HUDEP-2 (cell line): ENCODE measurements at regions not wholly inside any gene's neighbourhood (a gene's known extent, or its start where the extent isn't known, plus 50 kb on each side); places are given as distances from the start of the nearest gene placed in this dataset.

ENCODE experiments used
- DNase-seq, 76 experiments: peaks; one replicate each; lab custom pipeline; 2025; ENCODE audit not compliant: unreplicated experiment in 76 of 76; lab: John Stamatoyannopoulos, UW

DNA sequence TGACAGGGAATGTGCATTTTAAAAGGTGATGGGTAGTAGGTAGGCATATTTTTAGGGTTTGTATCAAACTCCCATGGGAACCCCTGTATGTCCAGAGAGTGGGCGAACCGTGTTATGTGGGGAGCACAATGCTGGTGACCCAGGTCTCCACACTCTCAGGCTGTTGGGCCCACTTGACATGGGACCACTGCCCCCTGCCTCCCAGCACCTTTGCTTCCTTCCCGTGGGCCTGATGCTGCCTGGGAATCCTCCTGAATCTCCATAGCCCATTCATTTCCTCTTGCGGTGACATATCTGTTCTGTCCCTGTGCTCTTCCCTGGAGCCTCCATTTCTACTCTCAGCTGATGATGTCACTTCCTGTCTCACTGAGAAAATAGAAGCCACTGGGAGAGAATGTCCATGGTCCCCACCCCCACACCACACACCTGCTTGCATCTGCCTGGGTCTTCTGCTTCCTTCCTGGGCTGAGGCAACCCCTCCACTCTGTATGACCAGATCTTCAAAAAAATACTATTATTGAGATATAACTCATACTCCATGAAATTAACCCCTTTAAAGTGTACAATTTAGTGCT lies 55.8 kb upstream of the THY1 start:
- no peak for DNase-seq

DNA sequence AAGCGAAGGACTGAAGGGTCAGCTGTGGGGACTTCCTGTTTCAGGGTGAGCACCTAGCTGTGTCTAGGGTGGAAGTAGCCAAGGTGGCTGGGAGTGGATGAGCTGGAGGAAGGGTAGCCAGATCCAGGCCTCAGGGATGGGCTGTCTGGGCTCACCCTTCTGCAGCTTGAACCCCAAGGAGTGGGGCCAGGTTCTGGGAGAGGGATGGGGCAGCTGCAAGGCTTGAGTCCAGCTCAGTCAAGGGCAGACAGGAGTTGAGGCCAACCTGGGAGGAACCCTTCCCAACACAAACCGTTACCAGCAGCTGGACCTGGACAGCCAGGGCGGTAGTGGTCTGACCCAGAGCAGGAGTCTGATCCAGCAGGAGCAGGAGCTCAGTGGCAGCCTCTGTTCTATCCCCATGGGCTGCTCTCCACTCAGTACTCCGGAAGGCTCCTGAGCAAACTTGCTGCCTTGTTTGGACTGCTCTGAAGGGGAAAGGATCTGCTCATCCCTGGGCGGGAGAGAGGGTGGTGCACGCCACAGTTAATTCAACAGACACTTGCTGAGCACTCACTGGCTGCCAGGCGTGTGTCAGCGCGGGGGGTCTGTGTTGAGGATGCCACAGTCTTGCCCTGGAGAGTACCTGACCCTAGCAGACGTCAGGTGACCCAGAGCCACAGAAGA lies 53.8 kb upstream of the THY1 start:
- DNase-seq, result no peak

DNA sequence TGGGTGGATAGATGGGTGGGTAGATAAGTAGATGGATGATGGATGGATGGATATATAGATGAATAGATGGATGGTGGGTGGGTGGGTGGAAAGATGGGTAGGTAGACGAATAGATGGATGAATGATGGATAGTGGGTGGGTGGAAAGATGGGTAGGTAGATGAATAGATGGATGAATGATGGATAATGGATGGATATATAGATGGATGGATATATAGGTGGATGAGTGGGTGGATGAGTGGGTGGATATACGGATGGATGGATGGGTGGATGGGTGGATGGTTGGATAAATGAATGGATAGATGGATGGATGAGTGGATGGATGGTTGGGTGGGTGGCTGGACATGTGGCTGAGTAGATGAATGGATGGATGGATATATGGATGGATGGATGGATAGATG lies 53.1 kb upstream of the THY1 start:
- no peak for DNase-seq

DNA sequence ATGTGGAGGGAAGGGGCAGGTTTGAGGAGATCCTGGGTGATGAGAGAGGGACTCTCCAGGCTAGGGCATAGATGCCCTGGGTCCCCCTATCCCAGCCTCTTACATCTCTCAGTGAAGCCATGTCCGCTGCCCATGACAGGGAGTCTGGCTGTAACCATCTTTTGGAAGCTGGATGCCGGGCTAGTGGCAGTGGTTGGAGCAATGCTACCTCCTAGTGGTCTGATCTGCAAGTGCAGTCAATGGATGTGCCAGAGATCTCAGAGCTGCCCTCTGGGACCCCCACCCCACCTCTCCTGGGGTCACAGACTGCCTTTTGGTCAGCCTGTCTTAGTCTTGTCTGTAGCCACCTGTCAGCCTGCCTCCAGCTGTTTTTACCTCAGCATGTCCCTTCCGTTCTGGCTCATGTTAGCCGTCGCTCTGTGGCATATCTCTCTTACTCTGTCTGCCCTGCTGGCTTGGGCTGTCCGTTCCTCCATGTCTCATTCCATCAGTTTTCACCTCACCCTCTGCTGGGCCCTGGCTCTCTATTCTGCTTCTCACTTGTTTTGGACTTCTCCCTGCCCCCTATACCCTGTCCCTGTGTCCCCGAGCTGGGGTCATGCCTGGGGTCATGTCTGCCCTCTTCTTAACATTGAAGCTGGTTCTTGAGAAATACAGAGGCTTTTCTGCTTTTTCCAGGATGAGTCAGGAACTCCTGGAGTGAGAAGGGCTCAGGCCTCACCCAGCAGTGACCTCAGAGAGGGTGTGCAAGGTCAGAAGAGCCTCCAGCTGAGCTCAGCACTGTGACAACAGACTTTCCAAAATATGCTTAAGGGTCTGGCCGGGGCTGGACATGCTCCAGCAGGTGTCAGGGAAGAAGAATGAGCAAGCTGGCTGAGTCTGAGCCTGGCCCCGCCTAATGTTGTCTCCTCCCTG lies 52.0 kb upstream of the THY1 start:
- peak in 38 of 76 experiments; percentile 5 to 55 (median 20) for DNase-seq

DNA sequence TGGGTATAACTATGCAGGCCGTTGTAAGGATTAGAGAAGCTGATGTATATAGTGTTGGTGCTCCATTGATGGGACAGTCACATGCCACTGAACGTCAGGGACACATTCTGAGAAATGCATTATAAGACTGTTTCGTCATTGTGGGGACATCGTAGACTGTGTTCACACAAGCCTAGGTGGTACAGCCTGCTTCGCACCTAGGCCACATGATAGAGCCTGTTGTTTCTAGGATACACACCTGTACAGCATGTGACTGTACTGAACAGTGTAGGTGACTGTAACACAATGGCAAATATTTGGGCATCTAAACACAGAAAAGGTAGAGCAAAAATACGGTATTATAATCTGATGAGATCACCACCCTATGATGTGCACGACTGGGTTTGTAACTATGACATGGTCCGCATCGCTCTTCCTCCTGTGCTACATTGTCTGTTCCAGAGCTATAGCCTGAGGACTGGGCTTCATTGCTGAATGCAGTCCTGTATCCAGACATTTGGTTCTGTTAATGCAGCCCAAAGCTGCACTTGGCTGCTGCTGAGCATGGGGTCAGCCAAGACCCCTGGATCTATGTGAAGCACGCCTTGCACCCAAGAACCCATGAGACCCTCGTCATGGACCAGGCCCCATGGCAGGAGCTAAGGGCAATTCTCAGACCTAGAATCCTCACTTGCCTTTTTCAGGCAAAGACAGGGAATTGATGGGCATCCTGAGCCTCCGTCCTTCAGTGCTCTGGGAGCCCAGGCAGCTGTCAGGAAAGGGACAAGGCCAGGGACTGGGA lies 51.1 kb upstream of the THY1 start:
- no peak for DNase-seq

DNA sequence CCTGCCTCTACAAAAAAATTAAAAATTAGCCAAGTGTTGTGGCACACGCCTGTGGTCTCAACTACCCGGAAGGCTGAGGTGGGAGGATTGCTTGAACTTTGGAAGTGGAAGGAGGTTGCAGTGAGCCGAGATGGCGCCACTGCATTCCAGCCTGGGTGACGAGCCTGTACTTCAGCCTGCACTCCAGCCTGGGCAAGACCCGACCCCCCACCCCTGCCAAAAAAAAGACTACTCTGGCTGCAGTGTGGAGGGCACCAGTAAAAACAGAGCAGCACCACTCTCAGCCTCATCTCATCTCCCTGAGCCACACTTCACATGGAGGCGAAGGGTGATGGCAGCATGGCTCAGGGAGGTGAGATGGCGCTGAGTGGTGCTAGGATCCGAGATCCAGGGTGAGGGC lies 50.3 kb upstream of the THY1 start:
- DNase-seq, result no peak

DNA sequence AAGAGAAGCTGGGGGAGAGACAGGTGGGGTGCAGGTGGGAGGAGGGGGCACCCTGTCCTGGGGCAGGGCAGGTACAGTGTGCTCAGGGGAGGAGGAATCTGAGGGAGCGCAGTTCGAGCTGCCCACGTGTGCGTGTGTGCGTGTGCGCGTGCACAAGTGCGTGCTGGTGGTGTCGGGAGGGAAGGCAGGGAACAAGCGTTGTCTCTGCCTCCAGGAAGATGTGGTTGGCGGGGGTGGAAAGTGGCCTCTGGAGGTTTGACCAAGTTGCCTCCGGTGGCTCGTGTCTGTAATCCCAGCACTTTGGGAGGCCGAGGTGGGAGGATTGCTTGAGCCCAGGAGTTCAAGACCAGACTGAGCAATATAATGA lies 49.9 kb upstream of the THY1 start:
- DNase-seq, result no peak
